ENCODE measurements at regions not wholly inside any gene's neighbourhood (a gene's known extent, or its start where the extent isn't known, plus 50 kb on each side); places are given as distances from the start of the nearest gene placed in this dataset.

GRCh38 chr2:195031411-195031810 is 625.6 kb upstream of the SLC39A10 start:
- no peaks in the 10 kb centered on the region for H3K4me1 ChIP-seq (ENCODE audit: control insufficient read depth in 2 of 2, insufficient read depth in 2 of 2, low read length in 2 of 2)
- H3K4me3 Mint-ChIP-seq = no peak overlapping the region
- POLR2A ChIA-PET = no interaction called here

GRCh38 chr2:195029804-195030654 is 627.0 kb upstream of the SLC39A10 start:
- no CpG with 5 or more reads among the region's 4 CpGs for WGBS (ENCODE audit: insufficient coverage)
- Mint-ChIP-seq H3K27me3 (no peaks in the 10 kb centered on the region), H3K4me1 (no peaks in the 10 kb centered on the region), H3K27ac (no peak overlapping the region), H3K9me3 (ENCODE audit: insufficient read depth) (no peaks in the 10 kb centered on the region), H3K4me3 (no peak overlapping the region)
- TF ChIP-seq, protein P1, sequence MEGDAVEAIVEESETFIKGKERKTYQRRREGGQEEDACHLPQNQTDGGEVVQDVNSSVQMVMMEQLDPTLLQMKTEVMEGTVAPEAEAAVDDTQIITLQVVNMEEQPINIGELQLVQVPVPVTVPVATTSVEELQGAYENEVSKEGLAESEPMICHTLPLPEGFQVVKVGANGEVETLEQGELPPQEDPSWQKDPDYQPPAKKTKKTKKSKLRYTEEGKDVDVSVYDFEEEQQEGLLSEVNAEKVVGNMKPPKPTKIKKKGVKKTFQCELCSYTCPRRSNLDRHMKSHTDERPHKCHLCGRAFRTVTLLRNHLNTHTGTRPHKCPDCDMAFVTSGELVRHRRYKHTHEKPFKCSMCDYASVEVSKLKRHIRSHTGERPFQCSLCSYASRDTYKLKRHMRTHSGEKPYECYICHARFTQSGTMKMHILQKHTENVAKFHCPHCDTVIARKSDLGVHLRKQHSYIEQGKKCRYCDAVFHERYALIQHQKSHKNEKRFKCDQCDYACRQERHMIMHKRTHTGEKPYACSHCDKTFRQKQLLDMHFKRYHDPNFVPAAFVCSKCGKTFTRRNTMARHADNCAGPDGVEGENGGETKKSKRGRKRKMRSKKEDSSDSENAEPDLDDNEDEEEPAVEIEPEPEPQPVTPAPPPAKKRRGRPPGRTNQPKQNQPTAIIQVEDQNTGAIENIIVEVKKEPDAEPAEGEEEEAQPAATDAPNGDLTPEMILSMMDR (IDR thresholded peaks at IDR 0.05) = no peak
- TF ChIP-seq EZH2 (IDR thresholded peaks at IDR 0.05; ENCODE audit: borderline replicate concordance, insufficient read depth, low read depth, low read length, poor library complexity, severe bottlenecking) = no peak
- no peak for ATAC-seq (ENCODE audit: low read depth)
- Histone ChIP-seq H3K4me2 (replicated peaks; ENCODE audit: low read depth, low read length, poor library complexity, severe bottlenecking) (no peak overlapping the region), H3K36me3 (replicated peaks in 1 of 2; ENCODE audit: control extremely low read depth in 1 of 2, control insufficient read depth in 1 of 2, extremely low read depth in 1 of 2, insufficient read depth in 2 of 2, low read length in 1 of 2) (no peaks in the 10 kb centered on the region), H3K4me3 (ENCODE audit: control extremely low read depth in 1 of 5, extremely low read depth in 1 of 5, insufficient read depth in 1 of 5, low read depth in 2 of 5, low read length in 4 of 5) (no peak overlapping the region), H3K27me3 (replicated peaks in 1 of 4; ENCODE audit: control extremely low read depth in 1 of 4, control insufficient read depth in 3 of 4, insufficient read depth in 4 of 4, low read length in 3 of 4) (no peaks in the 10 kb centered on the region), H2AFZ (ENCODE audit: insufficient read depth, low read depth, low read length, poor library complexity, severe bottlenecking) (no peak overlapping the region), H4K20me1 (ENCODE audit: control insufficient read depth, insufficient read depth, low read length, poor library complexity, severe bottlenecking) (no peaks in the 10 kb centered on the region), H3K79me2 (ENCODE audit: control insufficient read depth, insufficient read depth, low read length) (no peaks in the 10 kb centered on the region), H3K9me3 (ENCODE audit: control extremely low read depth in 1 of 3, control insufficient read depth in 2 of 3, insufficient read depth in 1 of 3, low read length in 2 of 3) (no peaks in the 10 kb centered on the region), H3K27ac (ENCODE audit: low read length in 2 of 2) (no peak overlapping the region), H3K9ac (ENCODE audit: low read length) (no peak overlapping the region), H3K4me1 (ENCODE audit: control insufficient read depth in 2 of 2, insufficient read depth in 2 of 2, low read length in 2 of 2) (no peaks in the 10 kb centered on the region)
- POLR2A ChIA-PET = no interaction called here
- intact Hi-C loops (cut with micrococcal nuclease) = no loop called here
- DNase-seq = no peak
- CTCF ChIA-PET = no interaction called here

More at GRCh38 chr2:195031411-195031810, 625.6 kb upstream of the SLC39A10 start:
- Histone ChIP-seq H2AFZ (ENCODE audit: insufficient read depth, low read depth, low read length, poor library complexity, severe bottlenecking) (no peak overlapping the region), H3K4me2 (replicated peaks; ENCODE audit: low read depth, low read length, poor library complexity, severe bottlenecking) (no peak overlapping the region), H3K79me2 (ENCODE audit: control insufficient read depth, insufficient read depth, low read length) (no peaks in the 10 kb centered on the region), H4K20me1 (ENCODE audit: control insufficient read depth, insufficient read depth, low read length, poor library complexity, severe bottlenecking) (no peaks in the 10 kb centered on the region), H3K4me3 (ENCODE audit: control extremely low read depth in 1 of 5, extremely low read depth in 1 of 5, insufficient read depth in 1 of 5, low read depth in 2 of 5, low read length in 4 of 5) (no peak overlapping the region), H3K9me3 (ENCODE audit: control extremely low read depth in 1 of 3, control insufficient read depth in 2 of 3, insufficient read depth in 1 of 3, low read length in 2 of 3) (no peaks in the 10 kb centered on the region), H3K27ac (ENCODE audit: low read length in 2 of 2) (no peak overlapping the region), H3K36me3 (replicated peaks in 1 of 2; ENCODE audit: control extremely low read depth in 1 of 2, control insufficient read depth in 1 of 2, extremely low read depth in 1 of 2, insufficient read depth in 2 of 2, low read length in 1 of 2) (no peaks in the 10 kb centered on the region), H3K27me3 (replicated peaks in 1 of 4; ENCODE audit: control extremely low read depth in 1 of 4, control insufficient read depth in 3 of 4, insufficient read depth in 4 of 4, low read length in 3 of 4) (no peaks in the 10 kb centered on the region), H3K9ac (ENCODE audit: low read length) (no peak overlapping the region)
- Mint-ChIP-seq H3K27me3 (no peaks in the 10 kb centered on the region), H3K27ac (no peak overlapping the region), H3K9me3 (ENCODE audit: insufficient read depth) (no peaks in the 10 kb centered on the region), H3K4me1 (no peaks in the 10 kb centered on the region)
- intact Hi-C loops (cut with micrococcal nuclease) = no loop called here
- ATAC-seq (ENCODE audit: low read depth) (no peak), DNase-seq (no peak)
- TF ChIP-seq EZH2 (IDR thresholded peaks at IDR 0.05; ENCODE audit: borderline replicate concordance, insufficient read depth, low read depth, low read length, poor library complexity, severe bottlenecking) = no peak
- TF ChIP-seq, protein P1 (IDR thresholded peaks at IDR 0.05) = no peak
- CTCF ChIA-PET = no interaction called here
- WGBS (ENCODE audit: insufficient coverage) = no CpG with 5 or more reads among the region's 1 CpG

All from B cell (primary cell).